ENCODE measurements at regions not wholly inside any gene's neighbourhood (a gene's known extent, or its start where the extent isn't known, plus 50 kb on each side); places are given as distances from the start of the nearest gene placed in this dataset.

GRCh38 chr3:178085817-178086123 is 450.5 kb upstream of the KCNMB2 start:
- DNase-seq (ENCODE audit: low read depth): no peak
- TF ChIP-seq, protein P1, sequence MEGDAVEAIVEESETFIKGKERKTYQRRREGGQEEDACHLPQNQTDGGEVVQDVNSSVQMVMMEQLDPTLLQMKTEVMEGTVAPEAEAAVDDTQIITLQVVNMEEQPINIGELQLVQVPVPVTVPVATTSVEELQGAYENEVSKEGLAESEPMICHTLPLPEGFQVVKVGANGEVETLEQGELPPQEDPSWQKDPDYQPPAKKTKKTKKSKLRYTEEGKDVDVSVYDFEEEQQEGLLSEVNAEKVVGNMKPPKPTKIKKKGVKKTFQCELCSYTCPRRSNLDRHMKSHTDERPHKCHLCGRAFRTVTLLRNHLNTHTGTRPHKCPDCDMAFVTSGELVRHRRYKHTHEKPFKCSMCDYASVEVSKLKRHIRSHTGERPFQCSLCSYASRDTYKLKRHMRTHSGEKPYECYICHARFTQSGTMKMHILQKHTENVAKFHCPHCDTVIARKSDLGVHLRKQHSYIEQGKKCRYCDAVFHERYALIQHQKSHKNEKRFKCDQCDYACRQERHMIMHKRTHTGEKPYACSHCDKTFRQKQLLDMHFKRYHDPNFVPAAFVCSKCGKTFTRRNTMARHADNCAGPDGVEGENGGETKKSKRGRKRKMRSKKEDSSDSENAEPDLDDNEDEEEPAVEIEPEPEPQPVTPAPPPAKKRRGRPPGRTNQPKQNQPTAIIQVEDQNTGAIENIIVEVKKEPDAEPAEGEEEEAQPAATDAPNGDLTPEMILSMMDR (IDR thresholded peaks at IDR 0.05; ENCODE audit: low read depth, low read length, missing control alignments): no peak
- H3K4me3 ChIP-seq (ENCODE audit: low read depth, low read length): no peak overlapping the region

DNA sequence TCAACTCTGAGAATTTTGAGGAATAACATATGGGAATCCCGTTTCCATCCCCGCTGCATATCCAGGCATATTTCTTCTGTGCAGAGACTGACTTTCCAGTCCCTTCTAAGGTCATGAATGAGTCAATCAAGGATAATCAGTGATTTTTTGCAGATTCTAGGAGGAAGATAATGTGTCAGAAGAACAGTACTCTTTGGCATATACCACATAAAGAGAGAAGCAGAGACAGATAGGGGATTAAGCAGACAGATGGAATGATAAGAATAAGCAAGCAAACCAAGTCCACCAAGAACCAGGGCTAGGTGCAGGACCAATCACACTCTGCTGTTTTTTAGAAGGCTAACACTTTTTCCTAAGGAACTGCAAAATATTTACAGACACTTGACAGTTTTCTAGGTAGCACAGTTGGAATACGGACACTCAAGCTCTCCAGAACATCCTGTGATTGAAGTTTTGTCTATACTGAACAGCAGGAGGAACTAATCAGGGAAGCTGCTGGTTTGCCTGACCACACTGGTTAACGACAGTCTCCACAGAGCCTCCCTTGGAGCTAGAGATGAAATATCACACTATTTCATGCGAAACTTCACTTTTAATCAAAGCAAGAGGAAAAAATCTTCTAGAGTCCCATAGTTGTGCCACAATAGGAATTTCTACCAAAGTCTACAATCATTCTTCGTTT is 450.0 kb upstream of the KCNMB2 start:
- no peak overlapping the region for H3K4me3 ChIP-seq (ENCODE audit: low read depth, low read length)
- TF ChIP-seq, protein P1 (IDR thresholded peaks at IDR 0.05; ENCODE audit: low read depth, low read length, missing control alignments): no peak
- no peak for DNase-seq (ENCODE audit: low read depth)

DNA sequence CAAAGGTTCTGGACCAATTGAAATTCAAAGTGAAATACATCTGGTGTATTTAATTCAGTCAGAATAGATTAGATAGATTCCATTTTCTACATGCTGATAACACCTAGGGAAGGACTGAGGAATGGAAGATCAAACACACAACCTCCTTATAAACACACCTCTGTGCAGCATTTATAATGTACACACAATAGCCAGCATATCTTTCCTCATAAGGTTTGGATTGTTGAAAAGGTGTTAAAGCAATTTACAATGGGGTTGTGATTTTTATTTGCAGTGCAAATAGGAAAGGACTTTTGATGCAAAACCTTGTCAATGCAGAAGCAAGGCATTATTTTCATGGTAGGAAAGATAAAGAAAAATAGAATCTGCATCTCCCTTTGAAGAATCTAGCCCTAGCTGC is 448.9 kb upstream of the KCNMB2 start:
- TF ChIP-seq, protein P1 (IDR thresholded peaks at IDR 0.05; ENCODE audit: low read depth, low read length, missing control alignments): no peak
- DNase-seq (ENCODE audit: low read depth): no peak
- no peak overlapping the region for H3K4me3 ChIP-seq (ENCODE audit: low read depth, low read length)

DNA sequence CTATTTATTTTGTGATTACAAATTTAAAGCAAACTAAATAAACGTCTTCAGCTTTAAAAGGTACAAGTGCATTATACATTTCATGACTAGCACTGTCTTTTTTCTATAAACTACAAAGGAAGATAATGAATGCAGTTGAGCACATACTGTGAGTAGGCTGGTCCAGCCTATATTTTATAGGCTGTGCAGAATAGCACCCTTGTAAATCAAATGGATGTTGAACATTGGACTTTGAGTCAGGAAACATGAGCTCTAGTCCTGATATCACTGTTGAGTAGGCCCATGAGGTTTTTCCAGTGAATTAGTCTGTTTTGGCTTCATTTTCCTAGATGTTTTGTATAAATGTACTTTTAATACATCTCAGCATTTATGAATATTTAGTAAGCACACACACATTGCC is 447.3 kb upstream of the KCNMB2 start:
- TF ChIP-seq, protein P1 (IDR thresholded peaks at IDR 0.05; ENCODE audit: low read depth, low read length, missing control alignments): no peak
- no peak overlapping the region for H3K4me3 ChIP-seq (ENCODE audit: low read depth, low read length)
- DNase-seq (ENCODE audit: low read depth): no peak

DNA sequence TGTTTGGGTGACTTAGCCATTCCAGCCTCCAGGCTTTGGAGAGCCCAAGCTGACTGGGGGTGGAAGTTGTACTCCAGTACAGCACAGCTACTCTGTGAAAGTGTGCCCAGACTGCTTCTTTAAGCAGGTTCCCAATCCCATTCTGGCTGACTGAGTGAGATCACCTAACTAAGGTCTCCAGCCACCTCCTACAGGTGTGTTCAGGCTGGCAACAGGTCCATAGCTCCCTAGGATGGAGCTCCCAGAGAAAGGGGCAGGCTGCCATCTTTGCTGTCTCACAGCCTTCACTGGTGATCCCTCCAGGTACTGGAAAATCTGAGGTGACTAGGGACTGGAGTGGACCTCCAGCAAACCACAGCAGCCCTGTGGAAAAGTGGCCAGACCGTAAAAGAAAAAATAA is 445.3 kb upstream of the KCNMB2 start:
- H3K4me3 ChIP-seq (ENCODE audit: low read depth, low read length): no peak overlapping the region
- TF ChIP-seq, protein P1 (IDR thresholded peaks at IDR 0.05; ENCODE audit: low read depth, low read length, missing control alignments): no peak
- no peak for DNase-seq (ENCODE audit: low read depth)

DNA sequence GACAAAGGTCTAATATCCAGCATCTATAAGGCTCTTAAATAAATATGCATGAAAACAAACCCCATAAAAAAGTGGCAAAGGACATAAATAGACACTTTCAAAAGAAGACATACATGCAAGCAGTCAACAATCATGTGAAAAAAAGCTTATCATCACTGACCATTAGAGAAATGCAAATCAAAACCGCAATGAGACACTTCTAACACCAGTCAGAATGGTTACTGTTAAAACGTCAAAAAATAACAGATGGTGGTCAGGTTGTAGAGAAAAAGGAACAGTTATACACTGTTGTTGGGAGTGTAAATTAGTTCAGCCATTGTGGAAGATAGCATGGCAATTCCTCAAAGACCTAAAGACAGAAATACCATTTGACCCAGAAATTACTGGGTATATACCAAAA is 440.7 kb upstream of the KCNMB2 start:
- H3K4me3 ChIP-seq (ENCODE audit: low read depth, low read length): no peak overlapping the region
- TF ChIP-seq, protein P1 (IDR thresholded peaks at IDR 0.05; ENCODE audit: low read depth, low read length, missing control alignments): no peak
- no peak for DNase-seq (ENCODE audit: low read depth)

- TF ChIP-seq, protein P1 (IDR thresholded peaks at IDR 0.05; ENCODE audit: low read depth, low read length, missing control alignments): no peak
- no peak for DNase-seq (ENCODE audit: low read depth)
- H3K4me3 ChIP-seq (ENCODE audit: low read depth, low read length): no peak overlapping the region
Observed at GRCh38 chr3:178096955-178097354, 439.3 kb upstream of the KCNMB2 start.

Measured in GM12864 (cell line).